Heart left ventricle (tissue), 16 donors: ENCODE measurements at regions not wholly inside any gene's neighbourhood (a gene's known extent, or its start where the extent isn't known, plus 50 kb on each side); places are given as distances from the start of the nearest gene placed in this dataset.
"Not testable (repeated sequence)": the region's sequence is repeated elsewhere in the genome, so short reads cannot be mapped to it uniquely, and the experiment has no call there.

Experiments used
- ATAC-seq, 4 donors: fragments of 200-7000 bp; cut with Tn5 transposase; one replicate each; pipeline ENCODE4 v1.9.1; 2020 to 2022; ENCODE audit warnings: moderate library complexity in 4 of 4, mild to moderate bottlenecking in 3 of 4, moderate number of reproducible peaks in 1 of 4
- DNase-seq, 5 donors: peaks; one replicate each; pipeline ENCODE4 v3.0.0-alpha.2; 2020
- H3K27ac ChIP-seq, 12 donors: fragments of 200-600 bp; sonication (generic) in 4 of 12; one replicate each; pipeline versions ENCODE4 v1.5.0 to v1.8.0; 2016 to 2022; ENCODE audit warnings: mild to moderate bottlenecking in 2 of 12
- H3K27me3 ChIP-seq, 9 donors: fragments of 200-600 bp; sonication (generic) in 2 of 9; one replicate each; pipeline versions ENCODE4 v1.5.1 to v1.8.0; 2016 to 2022; ENCODE audit warnings: mild to moderate bottlenecking in 3 of 9
- H3K36me3 ChIP-seq, 9 donors: fragments of 200-600 bp; sonication (generic) in 2 of 9; one replicate each; pipeline versions ENCODE4 v1.5.0 to v1.8.0; 2018 to 2022; ENCODE audit warnings: mild to moderate bottlenecking in 2 of 9
- H3K4me1 ChIP-seq, 12 donors: fragments of 200-600 bp; sonication (generic) in 4 of 12; one replicate each; pipeline versions ENCODE4 v1.5.0 to v1.8.0; 2016 to 2022; ENCODE audit warnings: mild to moderate bottlenecking in 3 of 12
- H3K4me3 ChIP-seq, 12 donors: fragments of 200-600 bp; sonication (generic) in 4 of 12; one replicate each; pipeline versions ENCODE4 v1.5.0 to v1.8.0; 2017 to 2022; ENCODE audit warnings: mild to moderate bottlenecking in 9 of 12, moderate library complexity in 4 of 12
- H3K9me3 ChIP-seq, 12 donors: fragments of 200-600 bp; sonication (generic) in 4 of 12; one replicate each; pipeline versions ENCODE4 v1.5.0 to v1.8.0; 2016 to 2022; ENCODE audit warnings: mild to moderate bottlenecking in 1 of 12
- CTCF ChIP-seq, 12 donors: fragments of 200-600 bp; sonication (generic) in 4 of 12; IDR thresholded peaks; one replicate each; pipeline versions ENCODE4 v1.5.0 to v1.8.0; 2018 to 2022; ENCODE audit warnings: antibody characterized with exemption in 12 of 12, mild to moderate bottlenecking in 5 of 12
- POLR2A ChIP-seq, 2 donors: fragments of 450-650 bp; IDR thresholded peaks; one replicate each; pipeline ENCODE4 v1.6.1; 2017; ENCODE audit warnings: antibody characterized with exemption in 2 of 2, mild to moderate bottlenecking in 2 of 2, moderate library complexity in 2 of 2
- WGBS, 4 donors: extraction: QIAGEN DNeasy Blood & Tissue Kit in 2 of 4; methylation state at CpG; one replicate each; pipeline versions ENCODE4 v1.1.5 to v1.1.7; 2013 to 2018; 5-methylcytosine and 5-hydroxymethylcytosine counted together
- intact Hi-C, 10 donors: fragments of 100-400 bp; cut with DNase I; formaldehyde crosslinking; loops; one replicate each; pipeline versions ENCODE4 v1.11.1 to v1.14.2; 2022
- donor health status: ischemic (EF 13 %, LVEDD 7.1; RV severe dilation, severe dysfunction).
- donor health status: healthy with polysubstance abuse.
- donor health status: DM: no; HTN: yes; CAD: no.
- donor health status: DM: no; HTN: no; CAD: no.
- donor health status: ischemic (EF 25% LVEDD 6.9; RV normal size, moderate dysfunction).
- donor health status: ischemic (EF 25% LVEDD 5.7; RV mildly dilated, moderate dysfunction).
- donor health status: healthy.
- donor health status: DM: yes; HTN: yes; CAD: no.
- donor health status: ischemic (EF 35%, LVEDD 5.7; RV mildly dilated, moderate dysfunction).
- donor health status: nonischemic (EF 11% LVEDD 7.7; RV severe dilation, severe dysfunction).
- donor health status: DM: yes; HTN: yes; CAD: no.
- donor health status: PGD.
- donor health status: ischemic (EF 29% LVEDD 5.4; RV normal size, mild dysfunction).
- donor health status: nonischemic (EF 23%, LVEDD 6.1; RV moderate dilation, normal function).

- ATAC-seq (no peak), DNase-seq (no peak)
- no peaks in the 10 kb centered on the region for H3K4me1 ChIP-seq
- no peak overlapping the region for H3K27ac ChIP-seq
- H3K9me3 ChIP-seq, result no peaks in the 10 kb centered on the region
- no peaks in the 10 kb centered on the region for H3K36me3 ChIP-seq
- WGBS, 4 donors, result 86 to 96% (median 87%) methylated on average over 2 of the region's 2 CpGs
- H3K27me3 ChIP-seq, result no peaks in the 10 kb centered on the region
- TF ChIP-seq POLR2A (IDR thresholded peaks at IDR 0.05), result no peak
- TF ChIP-seq CTCF (IDR thresholded peaks at IDR 0.05), result no peak
- intact Hi-C loops, result no loop called here
- H3K4me3 ChIP-seq, result no peak overlapping the region
These were observed 578.5 kb downstream of the TSN start for GRCh38 chr2:122333932-122334331.

- DNase-seq (no peak), ATAC-seq (no peak)
- Histone ChIP-seq H3K36me3 (no peaks in the 10 kb centered on the region), H3K4me1 (no peaks in the 10 kb centered on the region), H3K9me3 (no peaks in the 10 kb centered on the region), H3K27ac (no peak overlapping the region), H3K4me3 (no peak overlapping the region), H3K27me3 (peaks cover 0 to 2% (median 0%) of the 10 kb centered on the region in 9 donors)
- WGBS, 4 donors, result 57 to 66% (median 59%) methylated on average over 5 of the region's 5 CpGs
- intact Hi-C loops, result no loop called here
- TF ChIP-seq POLR2A (IDR thresholded peaks at IDR 0.05) (no peak), CTCF (IDR thresholded peaks at IDR 0.05) (no peak)
These were observed 582.5 kb downstream of the TSN start for GRCh38 chr2:122338000-122338399.

GRCh38 chr2:122340246-122340645, 584.8 kb downstream of the TSN start:
- ATAC-seq (no peak), DNase-seq (no peak)
- no peaks in the 10 kb centered on the region for H3K9me3 ChIP-seq
- WGBS, 4 donors, result 65 to 73% (median 71%) methylated on average over 3 of the region's 3 CpGs
- TF ChIP-seq CTCF (IDR thresholded peaks at IDR 0.05), result no peak
- no peak for TF ChIP-seq POLR2A (IDR thresholded peaks at IDR 0.05)
- H3K36me3 ChIP-seq, result no peaks in the 10 kb centered on the region
- intact Hi-C loops, result no loop called here
- no peak overlapping the region for H3K4me3 ChIP-seq
- no peak overlapping the region for H3K27ac ChIP-seq
- peaks cover 0 to 2% (median 0%) of the 10 kb centered on the region in 9 donors for H3K27me3 ChIP-seq
- H3K4me1 ChIP-seq, result no peaks in the 10 kb centered on the region

GRCh38 chr2:122341007-122341406, 585.6 kb downstream of the TSN start:
- no peak overlapping the region for H3K27ac ChIP-seq
- H3K27me3 ChIP-seq, result peaks cover 0 to 2% (median 0%) of the 10 kb centered on the region in 9 donors
- H3K4me3 ChIP-seq, result no peak overlapping the region
- no peaks in the 10 kb centered on the region for H3K4me1 ChIP-seq
- no peaks in the 10 kb centered on the region for H3K9me3 ChIP-seq
- ATAC-seq, result no peak
- intact Hi-C loops, result no loop called here
- H3K36me3 ChIP-seq, result no peaks in the 10 kb centered on the region
- 73 to 83% (median 78%) methylated on average over 5 of the region's 5 CpGs for WGBS, 4 donors
- no peak for DNase-seq
- TF ChIP-seq CTCF (IDR thresholded peaks at IDR 0.05), result no peak
- no peak for TF ChIP-seq POLR2A (IDR thresholded peaks at IDR 0.05)

- H3K4me3 ChIP-seq, H3K9me3 ChIP-seq, H3K4me1 ChIP-seq, ATAC-seq, H3K36me3 ChIP-seq, DNase-seq, H3K27ac ChIP-seq, intact Hi-C loops, H3K27me3 ChIP-seq: not testable (repeated sequence)
- 81 to 85% (median 83%) methylated on average over 8 of the region's 8 CpGs for WGBS, 4 donors
These were observed 596.7 kb downstream of the TSN start for GRCh38 chr2:122352151-122352550.
